ENCODE measurements at regions not wholly inside any gene's neighbourhood (a gene's known extent, or its start where the extent isn't known, plus 50 kb on each side); places are given as distances from the start of the nearest gene placed in this dataset.

DNA sequence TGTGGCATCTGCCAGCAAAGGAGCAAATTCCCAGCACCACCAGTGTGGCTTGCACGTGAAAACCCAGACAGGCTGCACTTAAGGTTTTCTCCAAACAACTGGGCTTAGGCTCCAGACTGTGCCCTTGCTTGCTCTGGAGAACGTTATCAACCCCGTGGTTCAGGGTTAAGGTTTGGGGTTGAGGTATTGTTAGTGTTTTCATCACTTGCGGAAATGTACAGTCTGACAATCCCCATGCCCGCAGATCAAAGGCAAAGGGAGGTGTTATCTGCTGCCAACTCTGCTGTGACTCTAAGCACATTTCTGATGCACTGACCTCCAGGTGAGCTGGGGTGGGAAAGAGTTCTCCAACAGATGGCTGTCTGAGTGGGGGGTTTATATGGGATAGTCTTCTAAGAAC, 253.5 kb upstream of the NT5C1B start:
- TF ChIP-seq, protein P1, sequence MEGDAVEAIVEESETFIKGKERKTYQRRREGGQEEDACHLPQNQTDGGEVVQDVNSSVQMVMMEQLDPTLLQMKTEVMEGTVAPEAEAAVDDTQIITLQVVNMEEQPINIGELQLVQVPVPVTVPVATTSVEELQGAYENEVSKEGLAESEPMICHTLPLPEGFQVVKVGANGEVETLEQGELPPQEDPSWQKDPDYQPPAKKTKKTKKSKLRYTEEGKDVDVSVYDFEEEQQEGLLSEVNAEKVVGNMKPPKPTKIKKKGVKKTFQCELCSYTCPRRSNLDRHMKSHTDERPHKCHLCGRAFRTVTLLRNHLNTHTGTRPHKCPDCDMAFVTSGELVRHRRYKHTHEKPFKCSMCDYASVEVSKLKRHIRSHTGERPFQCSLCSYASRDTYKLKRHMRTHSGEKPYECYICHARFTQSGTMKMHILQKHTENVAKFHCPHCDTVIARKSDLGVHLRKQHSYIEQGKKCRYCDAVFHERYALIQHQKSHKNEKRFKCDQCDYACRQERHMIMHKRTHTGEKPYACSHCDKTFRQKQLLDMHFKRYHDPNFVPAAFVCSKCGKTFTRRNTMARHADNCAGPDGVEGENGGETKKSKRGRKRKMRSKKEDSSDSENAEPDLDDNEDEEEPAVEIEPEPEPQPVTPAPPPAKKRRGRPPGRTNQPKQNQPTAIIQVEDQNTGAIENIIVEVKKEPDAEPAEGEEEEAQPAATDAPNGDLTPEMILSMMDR (conservative IDR thresholded peaks at IDR 0.05; ENCODE audit: low read depth, low read length), result no peak
- DNase-seq (ENCODE audit: low read depth), result no peak
- H3K4me3 ChIP-seq (ENCODE audit: low read length), result no peak overlapping the region

DNA sequence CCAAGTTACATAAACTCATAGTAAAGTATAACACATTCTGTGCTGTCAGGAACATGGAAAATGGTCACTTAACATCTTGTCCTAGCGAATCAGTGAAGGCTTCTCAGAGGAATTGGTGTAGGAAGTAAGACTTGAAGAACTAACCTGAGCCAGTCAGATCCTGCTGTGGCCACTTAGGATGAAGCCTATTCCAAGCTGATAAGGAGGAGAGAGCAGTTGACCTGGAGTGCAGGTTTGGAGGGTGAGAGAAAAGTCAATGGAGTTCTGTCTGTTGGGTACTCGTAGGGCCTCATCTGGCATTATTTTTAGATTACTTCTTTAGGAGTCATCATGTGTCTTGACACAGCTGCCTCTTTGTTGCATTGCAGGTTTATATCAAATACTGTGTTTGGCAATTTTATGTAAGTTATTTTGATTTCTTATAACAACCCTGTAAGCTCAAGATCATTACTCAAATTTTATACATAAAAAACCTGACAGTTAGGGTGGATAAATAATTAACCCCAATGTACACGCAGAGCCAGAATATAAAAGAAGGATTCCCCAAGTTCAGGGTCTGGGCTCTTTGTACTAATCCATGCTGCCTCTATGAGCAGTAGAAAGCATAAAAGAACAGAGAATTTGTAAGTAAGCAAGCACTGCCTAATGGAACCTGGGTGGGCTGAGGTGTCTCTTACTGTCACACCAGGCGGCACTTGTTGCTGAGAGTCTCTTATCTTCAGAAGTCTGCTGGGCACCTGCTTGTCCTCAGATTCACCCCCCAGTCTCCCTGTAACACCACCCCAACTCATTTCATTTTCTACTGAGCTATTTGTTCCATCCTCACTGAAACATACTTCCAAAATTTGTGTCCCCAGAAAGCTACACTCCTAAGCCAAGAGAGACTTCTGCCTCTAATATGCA, 252.1 kb upstream of the NT5C1B start:
- no peak for DNase-seq (ENCODE audit: low read depth)
- TF ChIP-seq, protein P1 (conservative IDR thresholded peaks at IDR 0.05; ENCODE audit: low read depth, low read length), result no peak
- H3K4me3 ChIP-seq (ENCODE audit: low read length), result no peak overlapping the region

DNA sequence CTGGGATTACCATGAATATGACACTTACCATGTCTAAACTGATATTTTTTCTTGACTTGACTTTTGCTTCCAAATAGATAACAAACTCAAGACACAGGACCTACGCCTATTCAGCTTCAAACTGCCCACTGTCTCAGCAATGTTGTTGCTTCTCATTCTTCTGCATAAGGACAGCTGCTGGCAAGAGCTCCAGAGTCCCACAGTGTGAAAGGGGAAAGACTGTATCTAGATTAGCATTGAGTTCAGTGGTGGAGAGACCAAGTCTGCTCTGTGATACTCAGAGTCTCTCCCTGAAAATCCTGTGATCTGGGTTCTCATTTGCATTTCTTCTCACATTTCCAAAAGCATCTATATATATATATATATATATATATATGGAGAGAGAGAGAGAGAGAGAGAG, 247.9 kb upstream of the NT5C1B start:
- TF ChIP-seq, protein P1 (conservative IDR thresholded peaks at IDR 0.05; ENCODE audit: low read depth, low read length), result no peak
- H3K4me3 ChIP-seq (ENCODE audit: low read length), result no peak overlapping the region
- no peak for DNase-seq (ENCODE audit: low read depth)

DNA sequence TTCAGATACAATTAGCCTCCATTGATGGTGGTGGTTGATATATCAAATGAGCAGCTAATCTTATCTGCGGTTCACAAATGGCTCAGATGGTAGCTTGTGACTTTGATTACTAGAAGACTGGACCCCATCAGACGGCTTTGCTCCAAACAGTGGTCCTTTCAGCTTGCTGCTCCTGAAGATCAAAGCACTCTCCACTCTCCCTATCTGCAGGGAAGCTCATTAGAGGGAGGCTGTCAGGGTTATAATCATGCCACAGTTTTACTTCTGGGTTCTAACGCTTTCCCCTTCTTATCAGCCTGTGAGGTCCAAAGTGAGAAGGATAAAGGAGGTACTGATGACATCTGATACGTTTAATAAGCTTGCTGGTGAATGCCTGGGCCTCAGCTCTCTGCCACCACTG, 247.1 kb upstream of the NT5C1B start:
- TF ChIP-seq, protein P1 (conservative IDR thresholded peaks at IDR 0.05; ENCODE audit: low read depth, low read length), result no peak
- H3K4me3 ChIP-seq (ENCODE audit: low read length), result no peak overlapping the region
- DNase-seq (ENCODE audit: low read depth), result no peak

DNA sequence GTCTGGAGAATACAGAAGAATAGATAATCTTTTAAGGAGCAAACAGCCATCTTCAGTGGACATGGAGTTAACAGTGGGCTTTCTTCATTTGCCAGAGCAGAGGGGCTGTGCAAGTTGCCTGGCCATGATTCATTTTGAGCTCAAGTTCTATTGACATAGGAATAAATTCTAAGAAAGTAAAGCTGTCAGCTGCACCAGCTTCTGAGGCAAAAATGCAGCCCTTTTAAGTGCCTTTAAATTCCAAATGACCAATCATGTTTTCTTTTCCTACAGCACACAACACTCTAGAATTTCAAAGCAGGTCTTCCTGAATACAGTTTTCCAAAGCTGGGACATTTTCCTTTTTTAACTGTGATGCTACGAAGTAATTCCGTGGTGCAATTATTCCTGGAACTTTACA, 246.4 kb upstream of the NT5C1B start:
- TF ChIP-seq, protein P1 (conservative IDR thresholded peaks at IDR 0.05; ENCODE audit: low read depth, low read length), result no peak
- DNase-seq (ENCODE audit: low read depth), result no peak
- no peak overlapping the region for H3K4me3 ChIP-seq (ENCODE audit: low read length)

DNA sequence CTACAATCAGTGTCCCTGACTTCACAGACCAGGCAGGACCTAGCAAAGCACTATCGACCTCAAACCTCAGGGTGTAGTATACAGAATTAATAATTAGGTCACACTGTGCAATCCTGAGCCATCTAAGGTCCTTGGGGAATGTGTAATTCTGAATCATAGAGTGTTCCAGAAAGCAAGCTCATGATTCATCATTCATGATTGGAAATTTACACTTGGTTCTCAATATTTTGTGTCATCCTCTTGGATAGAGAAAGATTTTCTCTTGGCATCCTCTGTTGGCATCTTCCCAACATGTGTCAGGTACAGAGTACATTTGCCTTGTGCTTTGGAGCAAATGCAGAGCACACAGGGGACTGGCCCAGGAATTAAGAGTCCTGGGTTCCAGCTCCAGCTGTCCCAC, 245.0 kb upstream of the NT5C1B start:
- no peak overlapping the region for H3K4me3 ChIP-seq (ENCODE audit: low read length)
- TF ChIP-seq, protein P1 (conservative IDR thresholded peaks at IDR 0.05; ENCODE audit: low read depth, low read length), result no peak
- DNase-seq (ENCODE audit: low read depth), result no peak

DNA sequence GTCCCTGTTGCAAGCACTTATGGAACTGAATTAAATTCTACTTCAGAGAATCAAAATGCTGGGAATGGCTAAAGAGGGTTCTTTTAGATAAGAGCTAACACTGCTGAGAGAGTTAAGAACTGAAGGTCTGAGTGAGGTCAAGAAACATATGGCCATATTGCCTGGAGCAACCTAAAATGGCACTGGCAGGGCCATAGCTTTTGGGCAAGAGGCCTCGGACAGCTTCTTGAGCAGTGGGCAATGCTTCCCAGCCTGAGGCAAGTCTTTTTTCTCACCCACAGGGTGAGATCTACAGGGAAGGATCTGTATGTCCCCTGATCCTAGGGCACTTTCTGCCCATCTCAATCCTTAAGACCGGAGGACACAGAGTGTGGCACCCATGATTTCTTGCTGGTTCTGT, 244.6 kb upstream of the NT5C1B start:
- TF ChIP-seq, protein P1 (conservative IDR thresholded peaks at IDR 0.05; ENCODE audit: low read depth, low read length), result no peak
- no peak overlapping the region for H3K4me3 ChIP-seq (ENCODE audit: low read length)
- DNase-seq (ENCODE audit: low read depth), result no peak

Measured in retinal pigment epithelial cell (primary cell).